ENCODE measurements at regions not wholly inside any gene's neighbourhood (a gene's known extent, or its start where the extent isn't known, plus 50 kb on each side); places are given as distances from the start of the nearest gene placed in this dataset.

DNA sequence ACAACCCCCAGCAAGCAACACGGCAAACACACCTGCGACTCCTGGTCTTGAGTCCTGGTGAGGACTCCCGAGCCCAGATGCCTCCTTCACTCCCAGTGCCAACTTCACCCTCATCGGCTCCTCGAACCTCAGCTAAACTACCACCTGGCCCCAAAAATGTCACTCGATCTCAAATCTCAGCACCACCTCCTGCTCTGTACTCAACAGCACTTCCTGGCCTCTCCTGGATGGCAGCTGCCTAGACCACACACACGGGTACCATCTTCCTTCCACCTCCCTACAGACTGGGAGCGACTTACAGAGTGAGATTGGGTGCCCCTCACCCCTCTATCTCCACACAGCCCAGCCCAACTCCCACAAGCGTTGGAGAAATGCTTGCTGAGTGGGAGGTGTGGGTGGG is 123.9 kb upstream of the MGMT start:
- no peaks in the 10 kb centered on the region for H3K9me3 ChIP-seq (ENCODE audit: low read length)
- H3K4me2 ChIP-seq (ENCODE audit: low read depth, low read length, poor library complexity, severe bottlenecking), result no peak overlapping the region
- H3K4me3 ChIP-seq (ENCODE audit: low read length), result no peak overlapping the region
- DNase-seq, result no peak
- no peaks in the 10 kb centered on the region for H3K9me2 ChIP-seq (replicated peaks; ENCODE audit: insufficient read depth, low read length)
- H3K4me1 ChIP-seq (ENCODE audit: low read length), result no peaks in the 10 kb centered on the region
- H3K9ac ChIP-seq (ENCODE audit: low read length), result no peak overlapping the region
- H3K79me2 ChIP-seq (ENCODE audit: low read length), result no peaks in the 10 kb centered on the region
- H3K36me3 ChIP-seq (ENCODE audit: insufficient read depth, low read length), result no peaks in the 10 kb centered on the region
- H4K20me1 ChIP-seq (ENCODE audit: insufficient read depth, low read depth, low read length), result no peaks in the 10 kb centered on the region
- H3K27me3 ChIP-seq (ENCODE audit: low read length), result no peaks in the 10 kb centered on the region
- H3K27ac ChIP-seq (ENCODE audit: low read length), result no peak overlapping the region
- H2AFZ ChIP-seq (ENCODE audit: low read length), result no peak overlapping the region

DNA sequence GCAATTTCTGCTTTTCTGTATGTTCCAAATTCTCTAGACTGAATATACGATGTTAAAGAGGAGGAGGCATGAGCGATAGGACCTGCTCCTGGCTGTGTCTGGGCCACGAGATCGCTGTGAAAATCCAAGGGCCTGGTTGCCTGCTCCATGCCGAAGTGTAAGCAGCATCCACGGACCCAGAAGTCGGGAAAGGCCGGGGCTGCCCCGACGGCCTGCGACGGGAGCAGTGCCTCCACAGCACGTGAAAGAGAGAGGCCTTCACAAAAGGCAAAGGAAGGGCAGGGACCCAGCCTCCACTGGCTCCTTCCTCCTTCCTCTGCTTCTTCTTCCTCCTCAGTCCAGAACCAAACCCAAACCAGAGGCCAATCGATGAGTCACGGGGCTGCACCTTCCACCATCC is 122.9 kb upstream of the MGMT start:
- H3K9me3 ChIP-seq (ENCODE audit: low read length), result no peaks in the 10 kb centered on the region
- no peaks in the 10 kb centered on the region for H3K4me1 ChIP-seq (ENCODE audit: low read length)
- no peak for DNase-seq
- no peak overlapping the region for H3K4me3 ChIP-seq (ENCODE audit: low read length)
- H3K9me2 ChIP-seq (replicated peaks; ENCODE audit: insufficient read depth, low read length), result no peaks in the 10 kb centered on the region
- H3K4me2 ChIP-seq (ENCODE audit: low read depth, low read length, poor library complexity, severe bottlenecking), result no peak overlapping the region
- no peaks in the 10 kb centered on the region for H3K36me3 ChIP-seq (ENCODE audit: insufficient read depth, low read length)
- H2AFZ ChIP-seq (ENCODE audit: low read length), result no peak overlapping the region
- no peaks in the 10 kb centered on the region for H4K20me1 ChIP-seq (ENCODE audit: insufficient read depth, low read depth, low read length)
- H3K27me3 ChIP-seq (ENCODE audit: low read length), result no peaks in the 10 kb centered on the region
- no peaks in the 10 kb centered on the region for H3K79me2 ChIP-seq (ENCODE audit: low read length)
- no peak overlapping the region for H3K27ac ChIP-seq (ENCODE audit: low read length)
- H3K9ac ChIP-seq (ENCODE audit: low read length), result no peak overlapping the region

DNA sequence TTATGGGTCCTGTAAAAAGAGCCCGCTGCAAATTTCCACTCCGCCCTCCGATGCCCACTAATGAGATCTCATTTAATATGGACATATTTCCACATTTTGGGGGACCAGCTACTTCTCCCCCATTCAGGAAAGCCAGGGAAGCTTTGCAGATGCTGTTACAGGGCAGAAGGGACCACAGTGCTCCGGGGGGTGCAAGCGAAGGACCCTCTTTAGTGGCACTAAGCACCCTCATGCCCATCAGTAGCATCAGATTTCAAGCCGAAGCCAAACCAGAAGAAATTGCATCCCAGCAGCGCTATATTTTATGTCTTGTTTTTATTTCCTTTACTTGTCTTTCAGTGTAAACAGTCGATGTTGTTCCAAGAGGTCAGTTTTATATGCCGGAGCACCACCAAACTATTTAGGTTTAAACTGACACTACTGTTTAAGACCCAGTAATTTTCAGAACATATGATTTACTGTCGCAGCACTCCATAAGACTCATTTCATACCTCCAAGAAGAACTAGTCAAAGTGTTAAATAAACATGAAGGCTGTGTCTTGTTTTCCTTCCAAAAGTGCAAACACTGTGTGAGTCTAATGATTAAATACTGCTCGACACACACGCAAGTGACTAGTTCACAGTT is 122.2 kb upstream of the MGMT start:
- no peak for DNase-seq
- no peak overlapping the region for H3K4me3 ChIP-seq (ENCODE audit: low read length)
- no peaks in the 10 kb centered on the region for H3K79me2 ChIP-seq (ENCODE audit: low read length)
- H3K4me1 ChIP-seq (ENCODE audit: low read length), result no peaks in the 10 kb centered on the region
- no peaks in the 10 kb centered on the region for H3K9me3 ChIP-seq (ENCODE audit: low read length)
- H3K27me3 ChIP-seq (ENCODE audit: low read length), result no peaks in the 10 kb centered on the region
- H3K4me2 ChIP-seq (ENCODE audit: low read depth, low read length, poor library complexity, severe bottlenecking), result no peak overlapping the region
- no peak overlapping the region for H3K9ac ChIP-seq (ENCODE audit: low read length)
- no peak overlapping the region for H3K27ac ChIP-seq (ENCODE audit: low read length)
- no peaks in the 10 kb centered on the region for H3K9me2 ChIP-seq (replicated peaks; ENCODE audit: insufficient read depth, low read length)
- H2AFZ ChIP-seq (ENCODE audit: low read length), result no peak overlapping the region
- H4K20me1 ChIP-seq (ENCODE audit: insufficient read depth, low read depth, low read length), result no peaks in the 10 kb centered on the region
- H3K36me3 ChIP-seq (ENCODE audit: insufficient read depth, low read length), result no peaks in the 10 kb centered on the region

DNA sequence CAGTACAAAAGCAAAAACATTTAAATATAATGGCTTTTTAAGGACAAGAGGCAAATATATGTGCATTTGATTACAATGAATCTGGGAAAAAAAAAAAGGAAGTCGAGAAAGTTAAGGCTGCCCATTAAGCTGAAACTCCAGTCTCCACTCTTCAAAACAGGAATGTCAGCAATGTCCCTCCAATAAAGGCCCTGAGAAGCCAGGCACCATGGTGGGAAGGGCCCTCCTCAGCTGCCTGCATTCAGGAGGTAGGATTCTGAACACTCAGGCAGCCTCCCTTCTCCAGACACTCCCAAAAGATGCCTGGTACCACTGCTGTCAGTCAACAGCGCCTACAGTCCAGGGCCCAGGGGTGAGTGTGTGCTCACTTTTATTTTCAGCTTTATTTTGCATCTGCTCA is 121.3 kb upstream of the MGMT start:
- no peak overlapping the region for H3K9ac ChIP-seq (ENCODE audit: low read length)
- DNase-seq, result no peak

DNA sequence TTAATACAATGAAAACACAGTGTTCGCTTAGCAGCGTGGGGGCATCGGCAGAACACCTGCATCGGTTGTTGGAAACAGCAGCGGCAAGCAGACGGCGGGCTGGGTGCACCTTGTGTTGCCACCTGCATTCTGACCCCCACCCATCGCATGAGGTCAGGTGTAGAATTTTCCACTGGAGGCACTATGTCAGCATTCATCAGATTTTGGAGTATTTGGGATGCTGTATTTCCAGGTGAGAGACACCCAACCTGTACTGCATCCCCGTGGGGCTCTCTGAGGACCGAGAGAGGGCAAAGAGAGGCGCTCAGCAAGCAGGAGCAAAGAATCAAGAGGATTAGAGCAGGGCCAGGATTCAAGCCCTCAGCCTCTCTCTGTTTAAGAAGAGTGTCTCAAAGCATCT is 116.4 kb upstream of the MGMT start:
- Histone ChIP-seq H3K27ac (ENCODE audit: low read length) (no peak overlapping the region), H3K4me1 (ENCODE audit: low read length) (no peaks in the 10 kb centered on the region), H3K9me2 (replicated peaks; ENCODE audit: insufficient read depth, low read length) (no peaks in the 10 kb centered on the region), H3K36me3 (ENCODE audit: insufficient read depth, low read length) (no peaks in the 10 kb centered on the region), H3K9me3 (ENCODE audit: low read length) (no peaks in the 10 kb centered on the region), H3K4me2 (ENCODE audit: low read depth, low read length, poor library complexity, severe bottlenecking) (no peak overlapping the region), H4K20me1 (ENCODE audit: insufficient read depth, low read depth, low read length) (no peaks in the 10 kb centered on the region), H2AFZ (ENCODE audit: low read length) (no peak overlapping the region), H3K9ac (ENCODE audit: low read length) (no peak overlapping the region), H3K27me3 (ENCODE audit: low read length) (no peaks in the 10 kb centered on the region), H3K4me3 (ENCODE audit: low read length) (no peak overlapping the region), H3K79me2 (ENCODE audit: low read length) (no peaks in the 10 kb centered on the region)
- DNase-seq, result no peak

More for the DNA sequence above, 121.3 kb upstream of the MGMT start:
- Histone ChIP-seq H2AFZ (ENCODE audit: low read length) (no peak overlapping the region), H3K79me2 (ENCODE audit: low read length) (no peaks in the 10 kb centered on the region), H3K4me3 (ENCODE audit: low read length) (no peak overlapping the region), H3K4me1 (ENCODE audit: low read length) (no peaks in the 10 kb centered on the region), H3K36me3 (ENCODE audit: insufficient read depth, low read length) (no peaks in the 10 kb centered on the region), H3K27me3 (ENCODE audit: low read length) (no peaks in the 10 kb centered on the region), H3K27ac (ENCODE audit: low read length) (no peak overlapping the region), H3K9me3 (ENCODE audit: low read length) (no peaks in the 10 kb centered on the region), H3K4me2 (ENCODE audit: low read depth, low read length, poor library complexity, severe bottlenecking) (no peak overlapping the region), H3K9me2 (replicated peaks; ENCODE audit: insufficient read depth, low read length) (no peaks in the 10 kb centered on the region), H4K20me1 (ENCODE audit: insufficient read depth, low read depth, low read length) (no peaks in the 10 kb centered on the region)

DNA sequence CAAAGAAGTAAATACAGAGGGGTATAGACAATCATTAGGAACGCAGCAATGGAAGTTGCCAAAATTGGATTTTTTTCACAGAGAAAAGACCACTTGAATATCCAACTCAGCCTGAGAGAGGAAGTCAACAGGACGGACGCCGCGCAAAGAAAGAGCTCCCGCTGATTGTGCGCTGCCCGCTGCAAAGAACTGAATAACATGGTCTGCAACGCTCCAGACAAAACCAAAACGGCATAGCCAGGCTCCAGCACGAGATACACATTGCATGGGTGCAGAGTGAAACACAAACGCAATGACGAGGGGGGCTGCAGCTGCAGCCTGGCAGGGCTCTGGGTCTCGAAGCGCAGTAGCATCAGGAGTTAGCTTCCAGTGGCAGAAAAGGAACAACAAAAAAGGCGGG is 113.9 kb upstream of the MGMT start:
- no peak for DNase-seq
- Histone ChIP-seq H3K27ac (ENCODE audit: low read length) (no peak overlapping the region), H3K4me1 (ENCODE audit: low read length) (no peaks in the 10 kb centered on the region)

DNA sequence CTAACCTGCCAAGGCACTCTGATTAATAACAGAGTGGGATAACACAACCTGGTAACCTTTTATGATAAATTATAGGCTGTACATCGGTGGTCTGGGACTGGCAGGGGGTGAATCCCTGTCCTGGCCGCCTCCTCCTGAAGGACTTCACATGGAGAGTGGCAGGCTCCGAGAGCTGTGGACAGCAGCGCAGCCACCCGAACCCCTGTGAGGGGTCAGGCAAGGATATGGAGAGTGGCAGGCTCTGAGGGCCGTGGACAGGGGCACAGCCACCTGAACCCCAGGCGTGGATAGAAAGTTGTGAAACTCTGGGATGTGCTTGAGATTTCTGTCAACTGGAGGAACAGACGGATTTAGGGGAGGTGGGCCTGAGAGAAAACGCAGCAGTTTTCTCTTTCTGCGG is 107.0 kb upstream of the MGMT start:
- H3K9me2 ChIP-seq (replicated peaks; ENCODE audit: insufficient read depth, low read length), result no peaks in the 10 kb centered on the region
- no peak overlapping the region for H3K27ac ChIP-seq (ENCODE audit: low read length)
- no peaks in the 10 kb centered on the region for H4K20me1 ChIP-seq (ENCODE audit: insufficient read depth, low read depth, low read length)
- H3K9ac ChIP-seq (ENCODE audit: low read length), result no peak overlapping the region
- no peaks in the 10 kb centered on the region for H3K36me3 ChIP-seq (ENCODE audit: insufficient read depth, low read length)
- no peaks in the 10 kb centered on the region for H3K9me3 ChIP-seq (ENCODE audit: low read length)
- H2AFZ ChIP-seq (ENCODE audit: low read length), result no peak overlapping the region
- no peak for DNase-seq
- no peaks in the 10 kb centered on the region for H3K4me1 ChIP-seq (ENCODE audit: low read length)
- no peak overlapping the region for H3K4me3 ChIP-seq (ENCODE audit: low read length)
- no peak overlapping the region for H3K4me2 ChIP-seq (ENCODE audit: low read depth, low read length, poor library complexity, severe bottlenecking)
- H3K27me3 ChIP-seq (ENCODE audit: low read length), result no peaks in the 10 kb centered on the region
- H3K79me2 ChIP-seq (ENCODE audit: low read length), result no peaks in the 10 kb centered on the region

More for the DNA sequence above, 113.9 kb upstream of the MGMT start:
- Histone ChIP-seq H3K79me2 (ENCODE audit: low read length) (no peaks in the 10 kb centered on the region), H3K9me3 (ENCODE audit: low read length) (no peaks in the 10 kb centered on the region), H3K27me3 (ENCODE audit: low read length) (no peaks in the 10 kb centered on the region), H3K4me3 (ENCODE audit: low read length) (no peak overlapping the region), H2AFZ (ENCODE audit: low read length) (no peak overlapping the region), H3K4me2 (ENCODE audit: low read depth, low read length, poor library complexity, severe bottlenecking) (no peak overlapping the region), H4K20me1 (ENCODE audit: insufficient read depth, low read depth, low read length) (no peaks in the 10 kb centered on the region), H3K9me2 (replicated peaks; ENCODE audit: insufficient read depth, low read length) (no peaks in the 10 kb centered on the region), H3K9ac (ENCODE audit: low read length) (no peak overlapping the region), H3K36me3 (ENCODE audit: insufficient read depth, low read length) (no peaks in the 10 kb centered on the region)

DNA sequence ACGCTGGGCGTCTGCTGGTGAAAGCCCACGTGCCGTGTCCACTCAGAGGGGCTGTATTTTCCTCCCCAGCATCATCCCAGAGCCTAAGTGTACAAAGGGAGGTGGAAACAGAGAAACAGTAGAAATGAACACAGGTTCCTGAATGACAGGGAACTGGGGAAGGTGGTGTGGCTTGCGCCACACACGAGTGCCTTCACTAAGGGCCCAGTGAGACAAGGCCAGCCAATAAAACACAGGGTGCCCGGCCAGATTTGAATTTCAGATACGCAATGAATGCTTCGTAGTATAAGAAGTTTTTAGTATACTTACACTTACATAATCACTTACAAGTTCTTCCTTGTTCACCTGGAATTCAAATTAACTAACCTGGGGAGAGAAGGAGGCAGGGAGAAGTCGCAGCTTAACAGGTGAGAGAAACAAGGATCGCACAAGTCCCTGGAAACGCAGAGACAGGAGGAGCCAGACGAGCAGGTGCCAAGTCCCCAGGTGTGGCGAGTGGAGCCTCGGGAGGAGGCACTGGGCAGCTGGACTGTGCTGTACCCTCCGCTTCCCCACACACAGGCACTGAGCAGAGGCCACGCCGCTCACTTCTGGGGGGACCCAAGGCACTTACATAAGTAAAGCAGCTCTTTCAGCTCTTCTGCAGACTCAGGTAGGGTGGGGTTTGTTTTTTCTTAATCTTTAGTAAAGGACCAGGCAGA is 105.2 kb upstream of the MGMT start:
- Histone ChIP-seq H3K27ac (ENCODE audit: low read length) (no peak overlapping the region), H3K9ac (ENCODE audit: low read length) (no peak overlapping the region), H3K27me3 (ENCODE audit: low read length) (no peaks in the 10 kb centered on the region), H3K79me2 (ENCODE audit: low read length) (no peaks in the 10 kb centered on the region), H3K4me2 (ENCODE audit: low read depth, low read length, poor library complexity, severe bottlenecking) (no peak overlapping the region), H2AFZ (ENCODE audit: low read length) (no peak overlapping the region), H3K9me3 (ENCODE audit: low read length) (no peaks in the 10 kb centered on the region), H3K36me3 (ENCODE audit: insufficient read depth, low read length) (no peaks in the 10 kb centered on the region), H4K20me1 (ENCODE audit: insufficient read depth, low read depth, low read length) (no peaks in the 10 kb centered on the region), H3K9me2 (replicated peaks; ENCODE audit: insufficient read depth, low read length) (no peaks in the 10 kb centered on the region), H3K4me3 (ENCODE audit: low read length) (no peak overlapping the region), H3K4me1 (ENCODE audit: low read length) (no peaks in the 10 kb centered on the region)
- DNase-seq, result no peak
